ENCODE measurements at regions not wholly inside any gene's neighbourhood (a gene's known extent, or its start where the extent isn't known, plus 50 kb on each side); places are given as distances from the start of the nearest gene placed in this dataset.

GRCh38 chr9:3004572-3004971, 160.7 kb upstream of the PUM3 start:
- TF ChIP-seq CTCF (IDR thresholded peaks at IDR 0.05 in 2 of 3, conservative IDR thresholded peaks at IDR 0.05 in 1 of 3; ENCODE audit: borderline replicate concordance in 1 of 3, insufficient read depth in 1 of 3, low read depth in 2 of 3, low read length in 2 of 3): no peak
- TF ChIP-seq, protein P1, sequence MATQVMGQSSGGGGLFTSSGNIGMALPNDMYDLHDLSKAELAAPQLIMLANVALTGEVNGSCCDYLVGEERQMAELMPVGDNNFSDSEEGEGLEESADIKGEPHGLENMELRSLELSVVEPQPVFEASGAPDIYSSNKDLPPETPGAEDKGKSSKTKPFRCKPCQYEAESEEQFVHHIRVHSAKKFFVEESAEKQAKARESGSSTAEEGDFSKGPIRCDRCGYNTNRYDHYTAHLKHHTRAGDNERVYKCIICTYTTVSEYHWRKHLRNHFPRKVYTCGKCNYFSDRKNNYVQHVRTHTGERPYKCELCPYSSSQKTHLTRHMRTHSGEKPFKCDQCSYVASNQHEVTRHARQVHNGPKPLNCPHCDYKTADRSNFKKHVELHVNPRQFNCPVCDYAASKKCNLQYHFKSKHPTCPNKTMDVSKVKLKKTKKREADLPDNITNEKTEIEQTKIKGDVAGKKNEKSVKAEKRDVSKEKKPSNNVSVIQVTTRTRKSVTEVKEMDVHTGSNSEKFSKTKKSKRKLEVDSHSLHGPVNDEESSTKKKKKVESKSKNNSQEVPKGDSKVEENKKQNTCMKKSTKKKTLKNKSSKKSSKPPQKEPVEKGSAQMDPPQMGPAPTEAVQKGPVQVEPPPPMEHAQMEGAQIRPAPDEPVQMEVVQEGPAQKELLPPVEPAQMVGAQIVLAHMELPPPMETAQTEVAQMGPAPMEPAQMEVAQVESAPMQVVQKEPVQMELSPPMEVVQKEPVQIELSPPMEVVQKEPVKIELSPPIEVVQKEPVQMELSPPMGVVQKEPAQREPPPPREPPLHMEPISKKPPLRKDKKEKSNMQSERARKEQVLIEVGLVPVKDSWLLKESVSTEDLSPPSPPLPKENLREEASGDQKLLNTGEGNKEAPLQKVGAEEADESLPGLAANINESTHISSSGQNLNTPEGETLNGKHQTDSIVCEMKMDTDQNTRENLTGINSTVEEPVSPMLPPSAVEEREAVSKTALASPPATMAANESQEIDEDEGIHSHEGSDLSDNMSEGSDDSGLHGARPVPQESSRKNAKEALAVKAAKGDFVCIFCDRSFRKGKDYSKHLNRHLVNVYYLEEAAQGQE (IDR thresholded peaks at IDR 0.05; ENCODE audit: low read depth): no peak
- no peak for TF ChIP-seq POLR2A (IDR thresholded peaks at IDR 0.05; ENCODE audit: borderline replicate concordance, extremely low read depth, insufficient read depth, insufficient read length)
- TF ChIP-seq ZFX (IDR thresholded peaks at IDR 0.05): no peak
- TF ChIP-seq, protein P2, sequence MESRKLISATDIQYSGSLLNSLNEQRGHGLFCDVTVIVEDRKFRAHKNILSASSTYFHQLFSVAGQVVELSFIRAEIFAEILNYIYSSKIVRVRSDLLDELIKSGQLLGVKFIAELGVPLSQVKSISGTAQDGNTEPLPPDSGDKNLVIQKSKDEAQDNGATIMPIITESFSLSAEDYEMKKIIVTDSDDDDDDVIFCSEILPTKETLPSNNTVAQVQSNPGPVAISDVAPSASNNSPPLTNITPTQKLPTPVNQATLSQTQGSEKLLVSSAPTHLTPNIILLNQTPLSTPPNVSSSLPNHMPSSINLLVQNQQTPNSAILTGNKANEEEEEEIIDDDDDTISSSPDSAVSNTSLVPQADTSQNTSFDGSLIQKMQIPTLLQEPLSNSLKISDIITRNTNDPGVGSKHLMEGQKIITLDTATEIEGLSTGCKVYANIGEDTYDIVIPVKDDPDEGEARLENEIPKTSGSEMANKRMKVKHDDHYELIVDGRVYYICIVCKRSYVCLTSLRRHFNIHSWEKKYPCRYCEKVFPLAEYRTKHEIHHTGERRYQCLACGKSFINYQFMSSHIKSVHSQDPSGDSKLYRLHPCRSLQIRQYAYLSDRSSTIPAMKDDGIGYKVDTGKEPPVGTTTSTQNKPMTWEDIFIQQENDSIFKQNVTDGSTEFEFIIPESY (IDR thresholded peaks at IDR 0.05; ENCODE audit: extremely low read depth, insufficient replicate concordance, low read length): no peak
- no peak for TF ChIP-seq EZH2 (IDR thresholded peaks at IDR 0.05)
- no peak for TF ChIP-seq POLR2AphosphoS5 (IDR thresholded peaks at IDR 0.05; ENCODE audit: low read depth, low read length)
- TF ChIP-seq RAD21 (IDR thresholded peaks at IDR 0.05; ENCODE audit: low read depth): no peak
- no peak for TF ChIP-seq MAX (IDR thresholded peaks at IDR 0.05)
- TF ChIP-seq SP1 (IDR thresholded peaks at IDR 0.05; ENCODE audit: low read depth): no peak
- TF ChIP-seq EZH2phosphoT487 (IDR thresholded peaks at IDR 0.05; ENCODE audit: borderline replicate concordance): no peak
- no peak for TF ChIP-seq SIN3A (IDR thresholded peaks at IDR 0.05; ENCODE audit: low read depth)

Measured in HCT116 (cell line).